LNCaP clone FGC (cell line): ENCODE measurements at regions not wholly inside any gene's neighbourhood (a gene's known extent, or its start where the extent isn't known, plus 50 kb on each side); places are given as distances from the start of the nearest gene placed in this dataset.
"Not testable (repeated sequence)": the region's sequence is repeated elsewhere in the genome, so short reads cannot be mapped to it uniquely, and the experiment has no call there.

Experiments
- DNase-seq: peaks from one replicate; pipeline ENCODE4 v3.0.0-alpha.2; 2011; ENCODE audit warnings: low read depth
- H3K4me3 ChIP-seq: 2 replicates; pipeline ENCODE4 v1.5.1; 2011; ENCODE audit warnings: mild to moderate bottlenecking, low read depth, low read length, control low read depth
- CTCF ChIP-seq: IDR thresholded peaks from 2 replicates; pipeline ENCODE4 v1.5.1; 2012; ENCODE audit warnings: mild to moderate bottlenecking; ENCODE audit not compliant: control insufficient read depth, insufficient read depth; ENCODE audit errors: extremely low read depth

- no peak for TF ChIP-seq CTCF
- no peak overlapping the region for H3K4me3 ChIP-seq
- DNase-seq: no peak
Observed at GRCh38 chr1:182205351-182206022, 144.0 kb upstream of the ZNF648 start.

- H3K4me3 ChIP-seq: no peak overlapping the region
- peak; percentile 87 for DNase-seq
- no peak for TF ChIP-seq CTCF
Observed at GRCh38 chr1:182203191-182203875, 141.8 kb upstream of the ZNF648 start.

- DNase-seq: not testable (repeated sequence)
Observed at GRCh38 chr1:182201490-182201889, 140.0 kb upstream of the ZNF648 start.

GRCh38 chr1:182200025-182200812 lies 138.7 kb upstream of the ZNF648 start:
- no peak overlapping the region for H3K4me3 ChIP-seq
- DNase-seq: no peak
- no peak for TF ChIP-seq CTCF

More at GRCh38 chr1:182201490-182201889, 140.0 kb upstream of the ZNF648 start:
- H3K4me3 ChIP-seq: not testable (repeated sequence)

GRCh38 chr1:182198006-182198605 lies 136.6 kb upstream of the ZNF648 start:
- H3K4me3 ChIP-seq: no peak overlapping the region
- peak; percentile 57 for TF ChIP-seq CTCF
- no peak for DNase-seq

GRCh38 chr1:182196897-182197870 lies 135.7 kb upstream of the ZNF648 start:
- no peak for TF ChIP-seq CTCF
- no peak overlapping the region for H3K4me3 ChIP-seq
- no peak for DNase-seq
